Thymus (tissue), 11 donors: ENCODE measurements at regions not wholly inside any gene's neighbourhood (a gene's known extent, or its start where the extent isn't known, plus 50 kb on each side); places are given as distances from the start of the nearest gene placed in this dataset.
A peak's percentile ranks its signal among the peaks of the same experiment; 100 is the strongest.
"Not testable (repeated sequence)": the region's sequence is repeated elsewhere in the genome, so short reads cannot be mapped to it uniquely, and the experiment has no call there.

ENCODE experiments used
- DNase-seq, 9 donors: peaks; one replicate each; pipeline ENCODE4 v3.0.0-alpha.2; 2013; ENCODE audit warnings: low spot score in 9 of 9, low read depth in 6 of 9, missing footprints in 1 of 9
- H3K27ac ChIP-seq, 2 donors: one replicate each; pipeline ENCODE4 v1.5.1; 2013; ENCODE audit warnings: control low read depth in 1 of 2, low read depth in 1 of 2, low read length in 1 of 2, mild to moderate bottlenecking in 1 of 2, moderate library complexity in 1 of 2
- H3K27me3 ChIP-seq, 2 donors: one replicate each; pipeline ENCODE4 v1.5.1; 2013; ENCODE audit warnings: low read length in 1 of 2; ENCODE audit not compliant: control insufficient read depth in 2 of 2, insufficient read depth in 1 of 2
- H3K36me3 ChIP-seq, 2 donors: one replicate each; pipeline ENCODE4 v1.5.1; 2013; ENCODE audit warnings: low read length in 1 of 2, mild to moderate bottlenecking in 1 of 2, moderate library complexity in 1 of 2; ENCODE audit not compliant: control insufficient read depth in 2 of 2, insufficient read depth in 2 of 2
- H3K4me1 ChIP-seq, 2 donors: one replicate each; pipeline ENCODE4 v1.5.1; 2013; ENCODE audit warnings: low read length in 2 of 2; ENCODE audit not compliant: control insufficient read depth in 2 of 2, insufficient read depth in 2 of 2
- H3K4me3 ChIP-seq, 2 donors: one replicate each; pipeline ENCODE4 v1.5.1; 2013; ENCODE audit warnings: low read length in 2 of 2, control low read depth in 1 of 2, mild to moderate bottlenecking in 1 of 2
- H3K9me3 ChIP-seq, 2 donors: one replicate each; pipeline ENCODE4 v1.5.1; 2013; ENCODE audit warnings: low read length in 1 of 2, mild to moderate bottlenecking in 1 of 2; ENCODE audit not compliant: control insufficient read depth in 2 of 2, insufficient read depth in 1 of 2
- WGBS: extraction: QIAGEN DNeasy Blood & Tissue Kit; methylation state at CpG from one replicate; pipeline ENCODE4 v1.1.7; 2013; 5-methylcytosine and 5-hydroxymethylcytosine counted together
- donor health status: healthy.

DNA sequence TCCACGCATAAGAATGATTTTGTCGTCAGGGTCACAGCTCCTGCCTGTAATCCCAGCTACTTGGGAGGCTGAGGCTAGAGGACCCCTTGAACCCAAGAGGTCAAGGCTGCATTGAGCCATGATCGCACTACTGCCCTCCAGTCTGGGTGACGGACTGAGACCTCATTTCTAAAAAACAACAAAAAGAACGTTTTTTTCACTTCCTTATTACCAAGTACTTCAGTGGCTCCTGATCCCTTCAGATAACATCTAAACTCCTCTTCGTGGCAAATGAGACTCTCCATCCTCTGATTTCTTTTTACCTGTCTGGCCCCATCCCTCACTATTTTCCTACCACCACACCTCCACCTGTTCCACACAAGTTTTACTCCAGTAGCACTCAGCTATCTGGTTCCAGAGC, 105.4 kb upstream of the TLK1 start:
- DNase-seq = no peak
- H3K27me3 ChIP-seq = no peaks in the 10 kb centered on the region
- no peaks in the 10 kb centered on the region for H3K36me3 ChIP-seq
- H3K9me3 ChIP-seq = no peaks in the 10 kb centered on the region
- WGBS = 54% methylated on average over 6 of the region's 6 CpGs
- H3K27ac ChIP-seq = no peak overlapping the region
- H3K4me3 ChIP-seq = no peak overlapping the region
- H3K4me1 ChIP-seq = no peaks in the 10 kb centered on the region

DNA sequence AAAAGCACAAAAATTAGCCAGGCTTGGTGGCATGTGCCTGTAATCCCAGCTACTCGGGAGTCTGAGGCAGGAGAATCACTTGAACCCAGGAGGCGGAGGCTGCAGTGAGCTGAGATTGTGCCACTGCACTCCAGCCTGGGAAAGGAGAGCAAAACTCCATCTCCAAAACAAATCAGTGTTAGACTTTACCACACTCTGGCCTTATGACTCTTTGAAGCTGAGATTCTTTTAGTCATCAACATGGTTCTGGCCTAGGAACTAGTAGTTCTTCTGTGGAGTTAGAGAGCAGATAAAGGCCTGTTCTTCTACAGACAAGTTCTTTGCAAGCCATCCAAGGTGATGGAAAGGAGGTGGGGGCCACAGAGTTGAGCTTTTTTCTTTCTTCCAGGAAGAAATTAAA, 100.8 kb upstream of the TLK1 start:
- H3K4me1 ChIP-seq, DNase-seq, H3K36me3 ChIP-seq, H3K4me3 ChIP-seq, H3K27me3 ChIP-seq, H3K9me3 ChIP-seq, H3K27ac ChIP-seq: not testable (repeated sequence)
- 98% methylated on average over 2 of the region's 2 CpGs for WGBS

DNA sequence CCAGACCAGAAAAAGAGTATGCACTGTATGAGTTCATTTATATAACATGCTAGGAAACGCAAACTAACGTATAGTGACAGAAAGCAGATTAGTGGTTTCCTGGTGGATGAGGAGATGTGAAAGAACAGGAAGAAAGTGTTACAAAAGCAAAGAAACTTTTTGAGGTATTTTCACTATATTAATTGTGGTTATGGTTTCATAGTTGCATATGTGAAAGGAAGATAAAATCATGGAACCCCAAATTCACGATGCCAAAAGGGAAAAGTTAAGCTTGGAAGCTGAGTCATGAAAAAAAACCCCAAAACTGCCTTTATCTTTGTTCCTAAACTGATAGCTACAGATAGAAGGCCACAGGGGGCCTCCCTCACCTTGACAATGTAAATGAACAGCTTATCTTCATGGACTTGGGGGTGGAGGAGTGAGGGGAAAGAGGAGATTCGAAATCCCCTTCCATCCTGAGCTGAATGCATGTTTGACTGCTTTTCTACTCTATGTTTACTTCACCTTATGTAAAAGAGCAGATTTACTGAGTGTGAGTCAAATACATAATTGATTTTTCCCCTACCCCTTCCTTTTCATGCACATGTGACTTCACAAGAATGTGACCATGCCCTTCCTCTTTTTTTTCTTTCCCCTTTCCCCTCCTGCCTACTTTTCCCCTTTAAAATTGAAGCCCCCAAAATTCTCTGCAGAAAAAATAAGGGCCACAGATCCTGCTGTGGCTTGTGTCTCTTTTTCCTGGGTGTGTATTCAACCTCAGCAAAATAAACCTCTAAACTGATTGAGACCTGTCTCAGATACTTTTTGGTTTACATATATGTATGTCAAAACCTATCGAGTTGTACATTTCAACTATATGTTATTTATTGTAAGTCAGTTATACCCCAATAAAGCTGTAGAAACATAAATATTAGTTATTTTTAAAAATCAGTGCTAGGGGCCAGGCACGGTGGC, 100.1 kb upstream of the TLK1 start:
- Histone ChIP-seq H3K9me3 (peaks cover 0 to 6% of the 10 kb centered on the region in 2 donors), H3K4me3 (no peak overlapping the region), H3K4me1 (peaks cover 0 to 3% of the 10 kb centered on the region in 2 donors), H3K27me3 (no peaks in the 10 kb centered on the region), H3K36me3 (no peaks in the 10 kb centered on the region), H3K27ac (no peak overlapping the region)
- WGBS = 35% methylated on average over 6 of the region's 6 CpGs
- DNase-seq = peak in 1 of 9 donors; percentile 18

DNA sequence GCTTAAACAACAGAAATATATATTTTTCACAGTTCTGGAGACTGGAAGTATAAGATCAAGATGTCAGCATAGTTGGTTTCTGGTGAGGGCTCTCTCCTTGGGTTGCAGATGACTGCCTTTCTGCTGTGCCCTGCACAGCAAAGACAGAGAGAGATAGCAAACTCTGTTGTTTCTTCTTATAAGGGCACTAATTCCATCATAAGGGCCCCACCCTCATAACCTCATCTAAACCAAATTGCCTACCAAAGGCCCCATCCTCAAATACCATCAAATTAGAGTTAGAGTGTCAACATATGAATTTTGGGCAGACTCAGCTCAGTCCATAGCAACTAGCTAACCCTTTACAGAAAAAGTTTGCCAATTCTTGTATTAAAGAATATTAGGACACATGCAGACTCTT, 94.0 kb upstream of the TLK1 start:
- H3K27me3 ChIP-seq = no peaks in the 10 kb centered on the region
- H3K9me3 ChIP-seq = peaks cover 0 to 12% of the 10 kb centered on the region in 2 donors
- H3K27ac ChIP-seq = no peak overlapping the region
- no peak for DNase-seq
- no peaks in the 10 kb centered on the region for H3K4me1 ChIP-seq
- H3K36me3 ChIP-seq = no peaks in the 10 kb centered on the region
- no peak overlapping the region for H3K4me3 ChIP-seq

DNA sequence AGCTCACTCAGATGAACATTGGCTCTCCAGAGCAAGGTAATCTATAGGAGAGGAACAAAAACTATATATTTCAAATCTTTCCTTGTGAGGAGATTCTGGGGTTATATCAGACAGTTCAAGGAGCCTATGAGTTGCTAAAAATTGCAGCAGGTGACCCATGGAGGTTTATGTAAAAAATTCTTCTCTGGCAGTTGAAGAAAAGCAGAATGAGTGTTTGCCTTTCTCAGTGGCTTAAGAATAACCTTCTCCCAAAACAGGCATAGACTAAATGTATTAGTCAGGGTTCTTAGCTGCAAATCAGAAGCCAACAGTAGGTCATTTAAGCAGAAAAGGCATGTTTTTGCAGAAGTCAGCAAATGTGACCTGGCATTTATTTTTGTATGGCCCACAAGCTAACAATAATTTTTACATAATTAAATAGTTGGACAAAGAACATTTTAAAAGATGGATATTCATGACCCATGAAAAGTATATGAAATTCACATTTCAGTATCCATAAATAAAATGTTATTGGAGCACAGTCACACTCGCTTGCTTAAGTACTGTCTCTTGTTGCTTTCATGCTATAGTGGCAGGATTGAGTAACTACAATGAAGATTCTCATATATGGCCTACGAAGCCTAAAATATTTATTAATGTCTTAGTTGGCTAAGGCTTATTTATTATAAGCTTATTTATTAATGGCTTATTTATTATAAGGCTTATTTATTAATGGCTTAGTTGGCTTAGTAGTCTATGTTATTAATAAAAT, 93.4 kb upstream of the TLK1 start:
- Histone ChIP-seq H3K27ac (no peak overlapping the region), H3K27me3 (no peaks in the 10 kb centered on the region), H3K36me3 (no peaks in the 10 kb centered on the region), H3K9me3 (peaks cover 0 to 7% of the 10 kb centered on the region in 2 donors), H3K4me3 (no peak overlapping the region), H3K4me1 (peaks cover 0 to 2% of the 10 kb centered on the region in 2 donors)
- 97% methylated on average over 2 of the region's 2 CpGs for WGBS
- DNase-seq = no peak

DNA sequence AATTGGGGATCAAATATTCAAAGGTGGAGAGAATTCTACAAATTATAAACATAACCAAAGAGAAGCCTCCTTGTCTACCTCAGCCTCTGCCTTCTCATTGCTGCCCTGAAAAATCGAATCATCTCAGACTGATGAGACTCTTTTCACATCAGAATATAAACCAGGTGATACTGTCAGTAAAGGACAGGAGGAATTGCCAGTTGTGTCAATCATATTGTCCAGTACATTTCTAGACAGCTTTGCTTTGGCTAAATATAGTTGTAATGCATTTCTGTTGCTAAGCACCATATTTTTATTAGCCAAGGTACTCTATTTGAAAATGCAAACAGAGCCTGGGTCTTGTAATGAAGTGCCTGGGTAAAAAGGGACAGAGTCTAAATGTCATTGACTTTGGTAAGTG, 92.6 kb upstream of the TLK1 start:
- DNase-seq = no peak
- 95% methylated on average over 1 of the region's 1 CpG for WGBS
- Histone ChIP-seq H3K9me3 (peaks cover 0 to 6% of the 10 kb centered on the region in 2 donors), H3K36me3 (no peaks in the 10 kb centered on the region), H3K27me3 (no peaks in the 10 kb centered on the region), H3K4me3 (no peak overlapping the region), H3K4me1 (peaks cover 0 to 9% of the 10 kb centered on the region in 2 donors), H3K27ac (no peak overlapping the region)

DNA sequence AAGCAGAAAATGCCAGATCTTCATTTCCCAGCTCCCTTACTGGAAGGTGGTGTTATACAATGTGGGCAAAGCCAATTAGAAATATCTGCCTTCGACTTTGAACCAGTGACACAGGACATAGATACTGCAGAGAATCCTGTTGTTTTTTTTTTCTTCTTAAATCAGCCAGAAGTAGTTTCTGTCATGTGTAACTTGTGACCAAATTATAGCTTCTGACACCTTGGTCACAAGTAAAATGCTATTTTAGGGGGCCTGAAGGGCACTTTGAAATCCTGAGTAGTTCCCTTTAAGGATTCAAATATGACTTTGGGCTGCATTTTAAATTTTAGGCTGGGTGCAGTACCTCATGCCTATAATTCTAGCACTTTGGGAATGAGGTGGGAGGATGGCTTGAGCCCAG, 89.0 kb upstream of the TLK1 start:
- no peaks in the 10 kb centered on the region for H3K27me3 ChIP-seq
- H3K9me3 ChIP-seq = peaks cover 0 to 9% of the 10 kb centered on the region in 2 donors
- H3K36me3 ChIP-seq = no peaks in the 10 kb centered on the region
- peaks cover 0 to 13% of the 10 kb centered on the region in 2 donors for H3K4me1 ChIP-seq
- 94% methylated on average over 1 of the region's 1 CpG for WGBS
- no peak overlapping the region for H3K4me3 ChIP-seq
- H3K27ac ChIP-seq = no peak overlapping the region
- no peak for DNase-seq

DNA sequence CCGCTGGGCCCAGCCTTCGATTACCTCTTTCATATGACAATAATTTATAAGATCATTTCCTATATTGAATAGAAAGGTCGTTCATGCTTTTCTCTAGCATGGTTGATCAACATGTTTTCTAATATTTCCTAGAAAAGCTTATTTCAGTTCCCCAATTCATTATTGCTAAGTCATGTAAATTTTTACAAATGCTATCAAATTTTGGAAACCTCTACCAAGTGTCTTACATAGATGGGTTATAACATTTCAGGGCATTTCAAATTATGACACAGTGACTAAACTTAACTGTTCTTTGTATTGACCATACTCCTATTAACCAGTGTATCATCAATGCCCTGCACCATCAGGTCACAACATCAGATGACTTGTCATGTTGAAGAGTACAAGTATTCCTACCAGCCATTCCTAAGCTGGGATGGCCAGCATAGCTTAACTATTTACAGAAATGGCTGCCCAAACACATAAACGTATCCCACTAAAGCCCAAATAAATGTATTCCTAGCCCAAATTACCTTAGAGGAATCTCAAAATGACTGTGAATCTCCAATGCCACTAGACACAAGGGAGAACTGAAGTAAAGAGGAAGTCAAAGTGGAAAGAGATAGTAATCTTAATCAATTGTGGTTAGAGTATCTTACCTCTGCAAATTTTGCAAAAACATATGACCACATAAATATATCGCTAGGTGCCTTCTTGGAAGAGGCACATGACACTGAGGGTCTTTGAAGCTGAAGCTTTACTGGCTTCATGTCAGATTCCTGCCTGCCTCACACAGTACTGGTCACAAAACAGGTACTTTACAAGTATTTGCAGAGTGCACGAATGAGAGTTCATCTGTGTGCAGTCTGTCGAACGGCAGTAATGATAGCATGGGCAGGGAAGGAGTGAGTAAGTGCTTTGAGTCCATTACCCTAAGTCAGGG, 87.3 kb upstream of the TLK1 start:
- H3K27ac ChIP-seq = no peak overlapping the region
- 33% methylated on average over 8 of the region's 8 CpGs for WGBS
- DNase-seq = peak in 8 of 9 donors; percentile 2 to 61 (median 20)

More for the DNA sequence above, 87.3 kb upstream of the TLK1 start:
- peaks cover 0 to 13% of the 10 kb centered on the region in 2 donors for H3K4me1 ChIP-seq
- no peak overlapping the region for H3K4me3 ChIP-seq
- H3K27me3 ChIP-seq = no peaks in the 10 kb centered on the region
- H3K36me3 ChIP-seq = no peaks in the 10 kb centered on the region
- peaks cover 0 to 7% of the 10 kb centered on the region in 2 donors for H3K9me3 ChIP-seq
